H9 (cell line): ENCODE measurements at regions not wholly inside any gene's neighbourhood (a gene's known extent, or its start where the extent isn't known, plus 50 kb on each side); places are given as distances from the start of the nearest gene placed in this dataset.
"Not testable (repeated sequence)": the region's sequence is repeated elsewhere in the genome, so short reads cannot be mapped to it uniquely, and the experiment has no call there.

Source experiments
- DNase-seq: peaks from one replicate; pipeline ENCODE4 v3.0.0-alpha.2; 2017
- H2AFZ ChIP-seq: one replicate; pipeline ENCODE4 v1.6.1; 2013; ENCODE audit warnings: mild to moderate bottlenecking, low read length, control low read depth, moderate library complexity
- H2AK5ac ChIP-seq: 2 replicates; pipeline ENCODE4 v1.6.1; 2013; ENCODE audit warnings: low read length, control low read depth, mixed read lengths; ENCODE audit not compliant: insufficient read length
- H2BK120ac ChIP-seq: one replicate; pipeline ENCODE4 v1.6.1; 2013; ENCODE audit warnings: low read depth, mild to moderate bottlenecking, low read length, control low read depth, inconsistent platforms; ENCODE audit not compliant: poor library complexity, severe bottlenecking
- H2BK12ac ChIP-seq: 2 replicates; pipeline ENCODE4 v1.6.1; 2013; ENCODE audit warnings: low read length, control low read depth, mixed read lengths, low read depth; ENCODE audit not compliant: insufficient read length
- H2BK15ac ChIP-seq: 2 replicates; pipeline ENCODE4 v1.6.1; 2013; ENCODE audit warnings: low read depth, low read length, control low read depth
- H2BK20ac ChIP-seq: one replicate; pipeline ENCODE4 v1.6.1; 2013; ENCODE audit warnings: low read depth, mild to moderate bottlenecking, low read length, control low read depth, inconsistent platforms; ENCODE audit not compliant: poor library complexity, severe bottlenecking
- H2BK5ac ChIP-seq: 2 replicates; pipeline ENCODE4 v1.6.1; 2013; ENCODE audit warnings: low read length, control low read depth, mixed read lengths; ENCODE audit not compliant: insufficient read length
- H3K14ac ChIP-seq: 2 replicates; pipeline ENCODE4 v1.6.1; 2013; ENCODE audit warnings: low read length, control low read depth; ENCODE audit not compliant: insufficient read depth
- H3K18ac ChIP-seq: 2 replicates; pipeline ENCODE4 v1.6.1; 2013; ENCODE audit warnings: low read depth, mild to moderate bottlenecking, mixed read lengths, low read length, control low read depth; ENCODE audit not compliant: insufficient read length
- H3K23ac ChIP-seq: 2 replicates; pipeline ENCODE4 v1.6.1; 2013; ENCODE audit warnings: low read length, control low read depth, mixed read lengths, low read depth; ENCODE audit not compliant: insufficient read length
- H3K23me2 ChIP-seq: 2 replicates; pipeline ENCODE4 v1.6.1; 2013; ENCODE audit warnings: low read depth, mild to moderate bottlenecking, mixed read lengths, low read length, control low read depth; ENCODE audit not compliant: insufficient read length, poor library complexity, severe bottlenecking
- H3K27ac ChIP-seq: 2 replicates; pipeline ENCODE4 v1.5.1; 2013; ENCODE audit warnings: low read length, control low read depth, mixed read lengths, low read depth; ENCODE audit not compliant: insufficient read length
- H3K27me3 ChIP-seq: 2 replicates; pipeline ENCODE4 v1.6.1; 2013; ENCODE audit warnings: low read length, control low read depth, inconsistent platforms; ENCODE audit not compliant: insufficient read depth
- H3K4ac ChIP-seq: 2 replicates; pipeline ENCODE4 v1.6.1; 2013; ENCODE audit warnings: low read depth, mild to moderate bottlenecking, control low read depth, inconsistent platforms, low read length, moderate library complexity
- H3K4me1 ChIP-seq: 2 replicates; pipeline ENCODE4 v1.6.1; 2013; ENCODE audit warnings: low read length, control low read depth, inconsistent platforms; ENCODE audit not compliant: insufficient read depth
- H3K4me2 ChIP-seq: 2 replicates; pipeline ENCODE4 v1.6.1; 2013; ENCODE audit warnings: low read length, control low read depth, mixed read lengths; ENCODE audit not compliant: insufficient read length, insufficient read depth
- H3K56ac ChIP-seq: 2 replicates; pipeline ENCODE4 v1.6.1; 2013; ENCODE audit warnings: low read depth, mild to moderate bottlenecking, mixed read lengths, low read length, control low read depth; ENCODE audit not compliant: insufficient read length
- H3K79me1 ChIP-seq: 2 replicates; pipeline ENCODE4 v1.6.1; 2013; ENCODE audit warnings: low read depth, mild to moderate bottlenecking, moderate library complexity, low read length, control low read depth, inconsistent platforms; ENCODE audit not compliant: insufficient read depth, poor library complexity, severe bottlenecking
- H3K79me2 ChIP-seq: 2 replicates; pipeline ENCODE4 v1.6.1; 2013; ENCODE audit warnings: low read length, control low read depth, inconsistent platforms; ENCODE audit not compliant: insufficient read depth
- H3K9ac ChIP-seq: 2 replicates; pipeline ENCODE4 v1.6.1; 2013; ENCODE audit warnings: low read length, control low read depth, mixed read lengths; ENCODE audit not compliant: insufficient read length; ENCODE audit errors: extremely low read depth
- H3K9me3 ChIP-seq: one replicate; pipeline ENCODE4 v1.6.1; 2013; ENCODE audit warnings: low read depth, low read length, inconsistent platforms; ENCODE audit not compliant: control insufficient read depth
- H3T11ph ChIP-seq: one replicate; pipeline ENCODE4 v1.6.1; 2013; ENCODE audit warnings: mild to moderate bottlenecking, low read length, control low read depth, inconsistent platforms
- H4K20me1 ChIP-seq: one replicate; pipeline ENCODE4 v1.6.1; 2013; ENCODE audit not compliant: control insufficient read depth, insufficient read length, insufficient read depth
- H4K5ac ChIP-seq: 2 replicates; pipeline ENCODE4 v1.6.1; 2013; ENCODE audit warnings: low read depth, mild to moderate bottlenecking, mixed read lengths, low read length, control low read depth; ENCODE audit not compliant: insufficient read length
- H4K8ac ChIP-seq: replicated peaks from 2 replicates; pipeline ENCODE4 v1.6.1; 2013; ENCODE audit warnings: low read length, control low read depth, mixed read lengths, low read depth; ENCODE audit not compliant: insufficient read length
- H4K91ac ChIP-seq: 2 replicates; pipeline ENCODE4 v1.6.1; 2013; ENCODE audit warnings: low read depth, mild to moderate bottlenecking, moderate library complexity, mixed read lengths, low read length, control low read depth; ENCODE audit not compliant: insufficient read length
- H3K27ac Mint-ChIP-seq, 3 experiments: 2 replicates in 2 of 3; 3 replicates in 1 of 3; pipeline ENCODE4 v1.8.0; 2020 to 2021; ENCODE audit warnings: mixed read lengths in 3 of 3, mild to moderate bottlenecking in 1 of 3, moderate library complexity in 1 of 3
- H3K27me3 Mint-ChIP-seq: 2 replicates; pipeline ENCODE4 v1.8.0; 2021; ENCODE audit warnings: low read depth, mild to moderate bottlenecking, moderate library complexity, mixed read lengths
- H3K36me3 Mint-ChIP-seq, 3 experiments: 2 replicates in 2 of 3; 3 replicates in 1 of 3; pipeline ENCODE4 v1.8.0; 2020 to 2021; ENCODE audit warnings: low read depth in 3 of 3, mixed read lengths in 3 of 3; ENCODE audit not compliant: insufficient read depth in 1 of 3
- H3K4me1 Mint-ChIP-seq, 2 experiments: 2 replicates each; pipeline ENCODE4 v1.8.0; 2020; ENCODE audit warnings: mixed read lengths in 2 of 2
- H3K4me3 Mint-ChIP-seq, 2 experiments: 2 replicates in 1 of 2; 3 replicates in 1 of 2; pipeline ENCODE4 v1.8.0; 2020 to 2021; ENCODE audit warnings: mild to moderate bottlenecking in 2 of 2, mixed read lengths in 2 of 2, moderate library complexity in 1 of 2
- H3K9me3 Mint-ChIP-seq, 2 experiments: 2 replicates in 1 of 2; 3 replicates in 1 of 2; pipeline ENCODE4 v1.8.0; 2020; ENCODE audit warnings: mild to moderate bottlenecking in 2 of 2, mixed read lengths in 2 of 2, moderate library complexity in 1 of 2
- WGBS: extraction: QIAGEN DNeasy Blood & Tissue Kit; methylation state at CpG from one replicate; pipeline ENCODE4 v1.1.7; 2013; ENCODE audit warnings: missing lambda C conversion rate, low lambda C conversion rate, mixed read lengths; ENCODE audit not compliant: insufficient read length; ENCODE audit errors: extremely low coverage; 5-methylcytosine and 5-hydroxymethylcytosine counted together

DNA sequence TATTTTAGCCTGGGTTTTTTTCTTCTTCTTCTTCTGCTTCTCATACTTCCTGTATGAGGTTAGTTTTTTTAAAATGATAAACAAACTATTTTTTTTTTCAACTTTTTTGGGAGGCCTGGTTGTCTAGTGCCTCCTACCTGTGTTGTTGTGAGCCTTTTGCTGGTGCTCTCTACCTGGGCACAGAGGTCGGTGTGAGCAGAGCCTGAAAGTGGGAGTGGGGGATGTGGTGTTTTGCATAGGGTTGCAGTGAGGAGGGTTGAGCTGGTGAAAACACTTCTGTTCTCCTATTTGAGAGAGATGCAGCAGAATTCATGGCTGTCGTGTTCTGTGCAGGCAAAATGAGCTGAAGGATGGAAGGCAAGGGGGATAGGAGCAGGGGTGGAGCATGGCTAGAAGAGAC, 232.7 kb upstream of the PLGLB2 start:
- not testable (repeated sequence) for H3K9me3 ChIP-seq, H3T11ph ChIP-seq, H3K36me3 Mint-ChIP-seq, H3K4me2 ChIP-seq, H4K20me1 ChIP-seq, H2BK12ac ChIP-seq, H3K4me3 Mint-ChIP-seq, H3K23ac ChIP-seq, H3K79me2 ChIP-seq, H4K5ac ChIP-seq, H3K9ac ChIP-seq, H3K18ac ChIP-seq, DNase-seq, H3K4ac ChIP-seq, H4K8ac ChIP-seq, H3K27ac ChIP-seq, H3K27me3 ChIP-seq, H2BK5ac ChIP-seq, H3K79me1 ChIP-seq, H3K9me3 Mint-ChIP-seq, H2AK5ac ChIP-seq, H4K91ac ChIP-seq, H3K14ac ChIP-seq, H2BK120ac ChIP-seq, H2BK20ac ChIP-seq, H2BK15ac ChIP-seq, H3K27me3 Mint-ChIP-seq, H3K4me1 ChIP-seq, H3K23me2 ChIP-seq, H3K56ac ChIP-seq, H2AFZ ChIP-seq
- Mint-ChIP-seq H3K27ac (peak overlapping the region in 2 of 3 experiments; percentile 4 to 74; a peak in 2 of 7 replicates), H3K4me1 (peaks cover 13 to 15% of the 10 kb centered on the region in 2 experiments)
- WGBS = no CpG with 5 or more reads among the region's 2 CpGs

DNA sequence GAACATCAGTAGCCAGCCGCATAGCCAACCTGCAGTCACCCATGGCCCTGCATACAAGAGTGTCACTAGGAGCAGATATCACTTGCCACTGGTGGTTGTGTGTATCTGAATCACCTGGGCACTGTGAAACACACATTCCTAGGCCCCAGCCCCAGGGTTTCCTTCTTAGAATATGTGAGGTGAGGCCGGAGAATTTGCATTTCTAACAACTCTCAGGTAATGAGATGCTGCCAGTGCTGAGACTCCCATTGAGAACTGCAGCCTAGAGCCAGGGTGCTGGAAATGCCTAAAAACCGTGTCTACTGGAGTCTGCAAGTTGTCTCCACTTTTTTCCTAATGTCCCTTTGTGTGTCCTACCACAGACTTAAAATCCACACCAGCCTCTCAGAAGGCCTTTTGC, 232.0 kb upstream of the PLGLB2 start:
- not testable (repeated sequence) for H3K79me1 ChIP-seq, H2BK120ac ChIP-seq, H3K4me3 Mint-ChIP-seq, H2BK12ac ChIP-seq, H3K36me3 Mint-ChIP-seq, H3K18ac ChIP-seq, H3K23me2 ChIP-seq, H4K91ac ChIP-seq, H2AK5ac ChIP-seq, H2AFZ ChIP-seq, H3K9me3 ChIP-seq, H2BK15ac ChIP-seq, H3K27ac ChIP-seq, H4K5ac ChIP-seq, H3K23ac ChIP-seq, DNase-seq, H3K27ac Mint-ChIP-seq, H2BK5ac ChIP-seq, H3K27me3 Mint-ChIP-seq, H3T11ph ChIP-seq, H3K14ac ChIP-seq, H4K20me1 ChIP-seq, H2BK20ac ChIP-seq, H3K4ac ChIP-seq, H3K4me2 ChIP-seq, H3K56ac ChIP-seq, H3K9me3 Mint-ChIP-seq, H3K79me2 ChIP-seq, H4K8ac ChIP-seq, H3K9ac ChIP-seq, H3K27me3 ChIP-seq, H3K4me1 ChIP-seq
- WGBS = no CpG with 5 or more reads among the region's 3 CpGs
- H3K4me1 Mint-ChIP-seq = peaks cover 10 to 12% of the 10 kb centered on the region in 2 experiments
